ENCODE measurements at regions not wholly inside any gene's neighbourhood (a gene's known extent, or its start where the extent isn't known, plus 50 kb on each side); places are given as distances from the start of the nearest gene placed in this dataset.

GRCh38 chr15:57823325-57823882, 116.9 kb downstream of the POLR2M start:
- DNase-seq (ENCODE audit: low spot score) = no peak

GRCh38 chr15:57824186-57824585, 117.7 kb downstream of the POLR2M start:
- no peak for DNase-seq (ENCODE audit: low spot score)

GRCh38 chr15:57827021-57827420, 120.5 kb downstream of the POLR2M start:
- DNase-seq (ENCODE audit: low spot score) = no peak

GRCh38 chr15:57827971-57828370, 121.5 kb downstream of the POLR2M start:
- DNase-seq (ENCODE audit: low spot score) = no peak

- DNase-seq (ENCODE audit: low spot score) = no peak
Observed at GRCh38 chr15:57832183-57832582, 125.7 kb downstream of the POLR2M start.

GRCh38 chr15:57835119-57835518, 128.6 kb downstream of the POLR2M start:
- DNase-seq (ENCODE audit: low spot score) = no peak

- DNase-seq (ENCODE audit: low spot score) = no peak
Observed at GRCh38 chr15:57849317-57849716, 142.8 kb downstream of the POLR2M start.

- no peak for DNase-seq (ENCODE audit: low spot score)
Observed at GRCh38 chr15:57854531-57854930, 148.0 kb downstream of the POLR2M start.

- DNase-seq (ENCODE audit: low spot score) = no peak
Observed at GRCh38 chr15:57857871-57858270, 151.4 kb downstream of the POLR2M start.

GRCh38 chr15:57859130-57859685, 152.7 kb downstream of the POLR2M start:
- no peak for DNase-seq (ENCODE audit: low spot score)

GRCh38 chr15:57861034-57861638, 154.6 kb downstream of the POLR2M start:
- peak; percentile 91 for DNase-seq (ENCODE audit: low spot score)

- peak; percentile 16 for DNase-seq (ENCODE audit: low spot score)
Observed at GRCh38 chr15:57861815-57862586, 155.5 kb downstream of the POLR2M start.

GRCh38 chr15:57862761-57863160, 156.2 kb downstream of the POLR2M start:
- DNase-seq (ENCODE audit: low spot score) = no peak

GRCh38 chr15:57865294-57865693, 158.8 kb downstream of the POLR2M start:
- peak; percentile 14 for DNase-seq (ENCODE audit: low spot score)

- peak; percentile 89 for DNase-seq (ENCODE audit: low spot score)
Observed at GRCh38 chr15:57866149-57866736, 159.7 kb downstream of the POLR2M start.

- DNase-seq (ENCODE audit: low spot score) = no peak
Observed at GRCh38 chr15:57867970-57868798, 161.7 kb downstream of the POLR2M start.

GRCh38 chr15:57870667-57871066, 164.2 kb downstream of the POLR2M start:
- DNase-seq (ENCODE audit: low spot score) = no peak

GRCh38 chr15:57872281-57873030, 165.9 kb downstream of the POLR2M start:
- DNase-seq (ENCODE audit: low spot score) = no peak

GRCh38 chr15:57873564-57874209, 167.2 kb downstream of the POLR2M start:
- DNase-seq (ENCODE audit: low spot score) = no peak

- no peak for DNase-seq (ENCODE audit: low spot score)
Observed at GRCh38 chr15:57875347-57875746, 168.8 kb downstream of the POLR2M start.

Measured in HT-29 (cell line).